ENCODE measurements at regions not wholly inside any gene's neighbourhood (a gene's known extent, or its start where the extent isn't known, plus 50 kb on each side); places are given as distances from the start of the nearest gene placed in this dataset.
A peak's percentile ranks its signal among the peaks of the same experiment; 100 is the strongest.
"Not testable (repeated sequence)": the region's sequence is repeated elsewhere in the genome, so short reads cannot be mapped to it uniquely, and the experiment has no call there.

- Mint-ChIP-seq H3K36me3 (ENCODE audit: low read depth) (peaks cover 4% of the 10 kb centered on the region), H3K4me1 (peaks cover 5% of the 10 kb centered on the region), H3K27ac (peak overlapping the region; percentile 91), H3K4me3 (no peak overlapping the region), H3K9me3 (peaks cover 25% of the 10 kb centered on the region), H3K27me3 (ENCODE audit: low read depth, poor library complexity) (peaks cover 3% of the 10 kb centered on the region)
- no peak for TF ChIP-seq CTCF (IDR thresholded peaks at IDR 0.05)
- no peak for DNase-seq
Measured at GRCh38 chr11:91489989-91490388, 734.6 kb upstream of the FAT3 start.

- H3K9me3 Mint-ChIP-seq, result peaks cover 27% of the 10 kb centered on the region
- not testable (repeated sequence) for H3K36me3 Mint-ChIP-seq (ENCODE audit: low read depth); H3K27ac Mint-ChIP-seq; DNase-seq; H3K4me1 Mint-ChIP-seq; H3K27me3 Mint-ChIP-seq (ENCODE audit: low read depth, poor library complexity); H3K4me3 Mint-ChIP-seq
Measured at GRCh38 chr11:91483956-91484355, 740.7 kb upstream of the FAT3 start.

- not testable (repeated sequence) for H3K27ac Mint-ChIP-seq; H3K36me3 Mint-ChIP-seq (ENCODE audit: low read depth); H3K4me3 Mint-ChIP-seq; H3K27me3 Mint-ChIP-seq (ENCODE audit: low read depth, poor library complexity); DNase-seq; H3K4me1 Mint-ChIP-seq
- H3K9me3 Mint-ChIP-seq, result peaks cover 24% of the 10 kb centered on the region
Measured at GRCh38 chr11:91481875-91482274, 742.7 kb upstream of the FAT3 start.

GRCh38 chr11:91470656-91471055, 754.0 kb upstream of the FAT3 start:
- Mint-ChIP-seq H3K4me3 (no peak overlapping the region), H3K27ac (no peak overlapping the region), H3K4me1 (no peaks in the 10 kb centered on the region), H3K36me3 (ENCODE audit: low read depth) (no peaks in the 10 kb centered on the region), H3K9me3 (no peaks in the 10 kb centered on the region), H3K27me3 (ENCODE audit: low read depth, poor library complexity) (peaks cover 3% of the 10 kb centered on the region)
- no peak for TF ChIP-seq CTCF (IDR thresholded peaks at IDR 0.05)
- DNase-seq, result no peak

GRCh38 chr11:91459840-91460239, 764.8 kb upstream of the FAT3 start:
- Mint-ChIP-seq H3K9me3 (no peaks in the 10 kb centered on the region), H3K36me3 (ENCODE audit: low read depth) (no peaks in the 10 kb centered on the region), H3K27ac (no peak overlapping the region), H3K27me3 (ENCODE audit: low read depth, poor library complexity) (peaks cover 3% of the 10 kb centered on the region), H3K4me3 (no peak overlapping the region), H3K4me1 (no peaks in the 10 kb centered on the region)
- no peak for TF ChIP-seq CTCF (IDR thresholded peaks at IDR 0.05)
- DNase-seq, result no peak

- no peak for DNase-seq
- TF ChIP-seq CTCF (IDR thresholded peaks at IDR 0.05), result no peak
- Mint-ChIP-seq H3K4me3 (no peak overlapping the region), H3K27me3 (ENCODE audit: low read depth, poor library complexity) (peaks cover 16% of the 10 kb centered on the region), H3K4me1 (no peaks in the 10 kb centered on the region), H3K36me3 (ENCODE audit: low read depth) (no peaks in the 10 kb centered on the region), H3K27ac (peak overlapping the region; percentile 84), H3K9me3 (no peaks in the 10 kb centered on the region)
Measured at GRCh38 chr11:91446267-91446666, 778.4 kb upstream of the FAT3 start.

- no peak for DNase-seq
- Mint-ChIP-seq H3K27me3 (ENCODE audit: low read depth, poor library complexity) (peaks cover 14% of the 10 kb centered on the region), H3K27ac (no peak overlapping the region), H3K9me3 (peaks cover 12% of the 10 kb centered on the region), H3K36me3 (ENCODE audit: low read depth) (no peaks in the 10 kb centered on the region), H3K4me1 (peaks cover 24% of the 10 kb centered on the region), H3K4me3 (no peak overlapping the region)
- no peak for TF ChIP-seq CTCF (IDR thresholded peaks at IDR 0.05)
Measured at GRCh38 chr11:91435694-91436395, 788.8 kb upstream of the FAT3 start.

Measured in nephron progenitor cell (in vitro differentiated cells).